SK-N-SH treated with all-trans-retinoic acid at 6 μM for 48 hours (cell line): ENCODE measurements at regions not wholly inside any gene's neighbourhood (a gene's known extent, or its start where the extent isn't known, plus 50 kb on each side); places are given as distances from the start of the nearest gene placed in this dataset.

Experiments
- BACH2 ChIP-seq: fragments of 250-450 bp; sonication (Bioruptor Pico); IDR thresholded peaks from 2 replicates; pipeline ENCODE4 v1.9.0; 2021; ENCODE audit warnings: mild to moderate bottlenecking, borderline replicate concordance
- CSRNP3 ChIP-seq: fragments of 250-450 bp; sonication (Bioruptor Pico); IDR thresholded peaks from 2 replicates; pipeline ENCODE4 v1.5.1; 2021; ENCODE audit warnings: mild to moderate bottlenecking, moderate library complexity
- PATZ1 ChIP-seq: fragments of 250-450 bp; sonication (Bioruptor Pico); IDR thresholded peaks from 2 replicates; pipeline ENCODE4 v1.8.0; 2020; ENCODE audit warnings: mild to moderate bottlenecking, moderate library complexity, borderline replicate concordance
- SNAI2 ChIP-seq: fragments of 250-450 bp; sonication (Bioruptor Pico); IDR thresholded peaks from 2 replicates; pipeline ENCODE4 v1.5.0; 2020; ENCODE audit warnings: mild to moderate bottlenecking, moderate library complexity
- TOX ChIP-seq: fragments of 250-450 bp; sonication (Bioruptor Pico); IDR thresholded peaks from 2 replicates; pipeline ENCODE4 v1.8.0; 2021; ENCODE audit warnings: mild to moderate bottlenecking, moderate library complexity, borderline replicate concordance
- ZFP3 ChIP-seq: fragments of 250-450 bp; sonication (Bioruptor Pico); IDR thresholded peaks from 2 replicates; pipeline ENCODE4 v1.5.0; 2020; ENCODE audit warnings: mild to moderate bottlenecking, moderate library complexity
- ZFP30 ChIP-seq: fragments of 450-650 bp; formaldehyde crosslinking; IDR thresholded peaks from 2 replicates; pipeline ENCODE4 v1.5.0; 2022; ENCODE audit warnings: mild to moderate bottlenecking, moderate library complexity
- ZNF565 ChIP-seq: fragments of 450-650 bp; formaldehyde crosslinking; conservative IDR thresholded peaks from 2 replicates; pipeline ENCODE4 v1.5.0; 2020; ENCODE audit warnings: low read depth, mild to moderate bottlenecking, moderate library complexity
- ZNF70 ChIP-seq: fragments of 450-650 bp; formaldehyde crosslinking; IDR thresholded peaks from 2 replicates; pipeline ENCODE4 v1.5.0; 2020; ENCODE audit warnings: mild to moderate bottlenecking, moderate library complexity

- TF ChIP-seq TOX (CRISPR knock-in tag), result no peak
- no peak for TF ChIP-seq ZFP30 (CRISPR knock-in tag)
- TF ChIP-seq CSRNP3 (CRISPR knock-in tag), result no peak
- TF ChIP-seq ZNF565, result no peak
- no peak for TF ChIP-seq SNAI2 (CRISPR knock-in tag)
- no peak for TF ChIP-seq ZFP3 (CRISPR knock-in tag)
- TF ChIP-seq PATZ1 (CRISPR knock-in tag), result no peak
- TF ChIP-seq BACH2, result no peak
- TF ChIP-seq ZNF70, result no peak
Measured at GRCh38 chr11:38460429-38460828, 1862.4 kb upstream of the RAG2 start.
